GM12872 (cell line): ENCODE measurements at regions not wholly inside any gene's neighbourhood (a gene's known extent, or its start where the extent isn't known, plus 50 kb on each side); places are given as distances from the start of the nearest gene placed in this dataset.

Experiments used
- CTCF ChIP-seq: IDR thresholded peaks from 3 replicates; pipeline ENCODE4 v1.5.1; 2011; ENCODE audit warnings: low read depth, mild to moderate bottlenecking, low read length, moderate library complexity; ENCODE audit not compliant: insufficient read depth

GRCh38 chr6:48610846-48611245, 499.8 kb upstream of the PTCHD4 start:
- TF ChIP-seq CTCF, result no peak

- TF ChIP-seq CTCF, result no peak
These were observed 495.6 kb upstream of the PTCHD4 start for GRCh38 chr6:48606618-48607017.

GRCh38 chr6:48597951-48598350, 487.0 kb upstream of the PTCHD4 start:
- no peak for TF ChIP-seq CTCF

- no peak for TF ChIP-seq CTCF
These were observed 485.8 kb upstream of the PTCHD4 start for GRCh38 chr6:48596830-48597229.

- no peak for TF ChIP-seq CTCF
These were observed 473.8 kb upstream of the PTCHD4 start for GRCh38 chr6:48584846-48585245.

- no peak for TF ChIP-seq CTCF
These were observed 459.7 kb upstream of the PTCHD4 start for GRCh38 chr6:48570656-48571055.

- no peak for TF ChIP-seq CTCF
These were observed 457.9 kb upstream of the PTCHD4 start for GRCh38 chr6:48568856-48569255.

GRCh38 chr6:48567016-48567415, 456.0 kb upstream of the PTCHD4 start:
- no peak for TF ChIP-seq CTCF
